ENCODE measurements at regions not wholly inside any gene's neighbourhood (a gene's known extent, or its start where the extent isn't known, plus 50 kb on each side); places are given as distances from the start of the nearest gene placed in this dataset.

GRCh38 chr21:16425376-16425775 is 695.6 kb downstream of the USP25 start:
- no peaks in the 10 kb centered on the region for H3K36me3 ChIP-seq (ENCODE audit: control insufficient read depth in 1 of 2, insufficient read depth in 2 of 2, low read length in 2 of 2)
- no peaks in the 10 kb centered on the region for H3K4me1 ChIP-seq (ENCODE audit: control insufficient read depth in 1 of 2, insufficient read depth in 2 of 2, low read length in 2 of 2)
- no peak overlapping the region for H3K27ac ChIP-seq (ENCODE audit: low read depth, low read length)
- peaks cover 2 to 15% of the 10 kb centered on the region in 2 donors for H3K9me3 ChIP-seq (ENCODE audit: control insufficient read depth in 1 of 2, low read length in 2 of 2)
- no peak overlapping the region for H3K9ac ChIP-seq (ENCODE audit: low read depth in 1 of 2, low read length in 2 of 2)
- H3K4me3 ChIP-seq (ENCODE audit: low read depth in 1 of 2, low read length in 2 of 2) = no peak overlapping the region
- H3K27me3 ChIP-seq (ENCODE audit: control insufficient read depth in 1 of 2, insufficient read depth in 2 of 2, low read length in 2 of 2) = no peaks in the 10 kb centered on the region

DNA sequence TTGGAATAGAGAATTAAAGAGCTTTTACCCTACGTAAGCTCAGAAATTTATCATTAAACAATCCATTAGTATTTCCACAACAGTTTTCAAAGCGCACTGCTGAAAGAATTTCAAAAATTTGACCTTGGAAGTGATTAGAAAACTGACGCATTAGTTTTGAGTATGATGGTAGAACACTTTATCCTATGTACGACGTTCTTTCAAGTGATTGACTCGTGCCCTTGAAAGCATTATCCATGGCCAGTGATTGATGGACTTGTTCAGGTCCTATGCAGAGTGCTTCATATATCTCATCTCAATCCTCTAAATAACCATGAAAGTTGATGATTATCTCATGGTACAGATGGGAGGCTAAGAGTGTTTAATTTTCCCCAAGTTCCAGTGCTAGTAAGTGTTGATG is 697.2 kb downstream of the USP25 start:
- Histone ChIP-seq H3K27ac (ENCODE audit: low read depth, low read length) (no peak overlapping the region), H3K4me3 (ENCODE audit: low read depth in 1 of 2, low read length in 2 of 2) (no peak overlapping the region), H3K9me3 (ENCODE audit: control insufficient read depth in 1 of 2, low read length in 2 of 2) (peaks cover 7 to 22% of the 10 kb centered on the region in 2 donors), H3K9ac (ENCODE audit: low read depth in 1 of 2, low read length in 2 of 2) (no peak overlapping the region), H3K27me3 (ENCODE audit: control insufficient read depth in 1 of 2, insufficient read depth in 2 of 2, low read length in 2 of 2) (no peaks in the 10 kb centered on the region), H3K36me3 (ENCODE audit: control insufficient read depth in 1 of 2, insufficient read depth in 2 of 2, low read length in 2 of 2) (no peaks in the 10 kb centered on the region), H3K4me1 (ENCODE audit: control insufficient read depth in 1 of 2, insufficient read depth in 2 of 2, low read length in 2 of 2) (no peaks in the 10 kb centered on the region)

DNA sequence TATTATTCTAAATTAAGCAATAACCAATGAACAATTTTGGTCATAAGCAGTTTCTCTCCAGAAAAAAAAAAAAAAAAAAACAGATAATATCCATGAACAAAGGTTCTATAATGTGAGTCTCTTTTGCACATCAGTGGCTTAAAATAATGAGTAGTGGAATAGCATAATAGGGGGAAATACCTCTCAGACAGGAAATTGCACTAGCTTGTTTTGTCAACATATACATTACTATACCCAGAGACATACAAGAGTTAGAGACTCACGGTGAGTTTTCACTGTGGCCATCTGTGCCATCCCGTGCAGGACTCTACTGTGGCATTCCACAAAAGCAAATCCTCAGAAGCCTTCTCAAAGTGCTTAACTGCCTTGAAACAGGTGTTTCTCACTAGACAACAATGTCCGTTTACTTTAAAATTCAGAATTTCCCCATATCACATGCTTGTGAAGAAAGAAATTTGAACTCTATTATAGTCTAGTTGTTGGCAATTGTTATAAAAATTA is 697.9 kb downstream of the USP25 start:
- H3K9ac ChIP-seq (ENCODE audit: low read depth in 1 of 2, low read length in 2 of 2) = no peak overlapping the region
- no peaks in the 10 kb centered on the region for H3K36me3 ChIP-seq (ENCODE audit: control insufficient read depth in 1 of 2, insufficient read depth in 2 of 2, low read length in 2 of 2)
- no peaks in the 10 kb centered on the region for H3K27me3 ChIP-seq (ENCODE audit: control insufficient read depth in 1 of 2, insufficient read depth in 2 of 2, low read length in 2 of 2)
- no peak overlapping the region for H3K27ac ChIP-seq (ENCODE audit: low read depth, low read length)
- no peak overlapping the region for H3K4me3 ChIP-seq (ENCODE audit: low read depth in 1 of 2, low read length in 2 of 2)
- H3K4me1 ChIP-seq (ENCODE audit: control insufficient read depth in 1 of 2, insufficient read depth in 2 of 2, low read length in 2 of 2) = no peaks in the 10 kb centered on the region
- H3K9me3 ChIP-seq (ENCODE audit: control insufficient read depth in 1 of 2, low read length in 2 of 2) = peaks cover 7 to 22% of the 10 kb centered on the region in 2 donors

DNA sequence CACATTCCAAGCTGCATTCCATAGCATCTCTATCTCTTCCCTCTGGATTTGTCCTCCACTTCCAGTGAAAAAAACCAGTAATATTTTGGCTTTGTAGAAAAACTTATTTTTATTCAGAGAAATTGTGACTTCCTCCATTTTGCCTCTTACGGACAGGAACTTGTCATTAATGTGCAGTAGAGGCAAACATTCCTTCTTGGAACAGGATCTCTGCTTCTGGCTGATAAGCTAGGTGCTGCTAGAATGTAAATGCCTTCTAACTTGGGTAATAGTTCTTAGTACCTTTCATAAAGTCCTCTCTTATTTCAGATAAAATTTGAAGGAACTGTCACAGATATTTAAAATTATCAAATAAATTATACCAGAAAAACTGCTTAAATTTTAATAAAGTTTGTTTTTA is 707.8 kb downstream of the USP25 start:
- Histone ChIP-seq H3K4me1 (ENCODE audit: control insufficient read depth in 1 of 2, insufficient read depth in 2 of 2, low read length in 2 of 2) (no peaks in the 10 kb centered on the region), H3K27me3 (ENCODE audit: control insufficient read depth in 1 of 2, insufficient read depth in 2 of 2, low read length in 2 of 2) (no peaks in the 10 kb centered on the region), H3K27ac (ENCODE audit: low read depth, low read length) (no peak overlapping the region), H3K4me3 (ENCODE audit: low read depth in 1 of 2, low read length in 2 of 2) (no peak overlapping the region), H3K9ac (ENCODE audit: low read depth in 1 of 2, low read length in 2 of 2) (no peak overlapping the region), H3K9me3 (ENCODE audit: control insufficient read depth in 1 of 2, low read length in 2 of 2) (peaks cover 0 to 6% of the 10 kb centered on the region in 2 donors), H3K36me3 (ENCODE audit: control insufficient read depth in 1 of 2, insufficient read depth in 2 of 2, low read length in 2 of 2) (no peaks in the 10 kb centered on the region)

GRCh38 chr21:16438761-16439160 is 709.0 kb downstream of the USP25 start:
- no peak overlapping the region for H3K4me3 ChIP-seq (ENCODE audit: low read depth in 1 of 2, low read length in 2 of 2)
- no peaks in the 10 kb centered on the region for H3K27me3 ChIP-seq (ENCODE audit: control insufficient read depth in 1 of 2, insufficient read depth in 2 of 2, low read length in 2 of 2)
- no peak overlapping the region for H3K9ac ChIP-seq (ENCODE audit: low read depth in 1 of 2, low read length in 2 of 2)
- no peaks in the 10 kb centered on the region for H3K4me1 ChIP-seq (ENCODE audit: control insufficient read depth in 1 of 2, insufficient read depth in 2 of 2, low read length in 2 of 2)
- no peaks in the 10 kb centered on the region for H3K36me3 ChIP-seq (ENCODE audit: control insufficient read depth in 1 of 2, insufficient read depth in 2 of 2, low read length in 2 of 2)
- H3K9me3 ChIP-seq (ENCODE audit: control insufficient read depth in 1 of 2, low read length in 2 of 2) = peaks cover 0 to 6% of the 10 kb centered on the region in 2 donors
- H3K27ac ChIP-seq (ENCODE audit: low read depth, low read length) = no peak overlapping the region

GRCh38 chr21:16441789-16442188 is 712.0 kb downstream of the USP25 start:
- Histone ChIP-seq H3K27ac (ENCODE audit: low read depth, low read length) (no peak overlapping the region), H3K4me3 (ENCODE audit: low read depth in 1 of 2, low read length in 2 of 2) (no peak overlapping the region), H3K27me3 (ENCODE audit: control insufficient read depth in 1 of 2, insufficient read depth in 2 of 2, low read length in 2 of 2) (no peaks in the 10 kb centered on the region), H3K4me1 (ENCODE audit: control insufficient read depth in 1 of 2, insufficient read depth in 2 of 2, low read length in 2 of 2) (no peaks in the 10 kb centered on the region), H3K9ac (ENCODE audit: low read depth in 1 of 2, low read length in 2 of 2) (no peak overlapping the region), H3K36me3 (ENCODE audit: control insufficient read depth in 1 of 2, insufficient read depth in 2 of 2, low read length in 2 of 2) (no peaks in the 10 kb centered on the region), H3K9me3 (ENCODE audit: control insufficient read depth in 1 of 2, low read length in 2 of 2) (peaks cover 3 to 6% of the 10 kb centered on the region in 2 donors)

DNA sequence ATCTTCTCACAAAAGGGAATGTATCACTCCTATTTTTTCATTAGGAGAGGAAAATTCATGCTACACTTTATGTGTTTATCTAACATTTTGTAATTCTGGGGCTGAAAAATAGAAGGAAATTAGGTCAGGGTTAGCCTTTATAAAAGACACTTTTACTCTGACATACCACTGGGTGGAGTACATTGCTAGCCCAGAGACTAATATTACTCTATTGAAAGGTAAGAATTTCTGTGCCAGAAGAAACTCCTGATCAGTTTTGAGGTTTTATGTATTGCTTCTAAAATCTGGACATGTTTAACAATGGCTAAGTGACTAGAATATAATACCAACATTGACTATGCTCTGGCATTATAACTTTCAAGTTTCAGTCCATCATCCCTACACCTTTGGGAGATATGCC is 724.6 kb downstream of the USP25 start:
- Histone ChIP-seq H3K9ac (ENCODE audit: low read depth in 1 of 2, low read length in 2 of 2) (no peak overlapping the region), H3K4me3 (ENCODE audit: low read depth in 1 of 2, low read length in 2 of 2) (no peak overlapping the region), H3K36me3 (ENCODE audit: control insufficient read depth in 1 of 2, insufficient read depth in 2 of 2, low read length in 2 of 2) (no peaks in the 10 kb centered on the region), H3K27ac (ENCODE audit: low read depth, low read length) (no peak overlapping the region), H3K27me3 (ENCODE audit: control insufficient read depth in 1 of 2, insufficient read depth in 2 of 2, low read length in 2 of 2) (no peaks in the 10 kb centered on the region), H3K9me3 (ENCODE audit: control insufficient read depth in 1 of 2, low read length in 2 of 2) (peaks cover 2 to 11% of the 10 kb centered on the region in 2 donors), H3K4me1 (ENCODE audit: control insufficient read depth in 1 of 2, insufficient read depth in 2 of 2, low read length in 2 of 2) (no peaks in the 10 kb centered on the region)

DNA sequence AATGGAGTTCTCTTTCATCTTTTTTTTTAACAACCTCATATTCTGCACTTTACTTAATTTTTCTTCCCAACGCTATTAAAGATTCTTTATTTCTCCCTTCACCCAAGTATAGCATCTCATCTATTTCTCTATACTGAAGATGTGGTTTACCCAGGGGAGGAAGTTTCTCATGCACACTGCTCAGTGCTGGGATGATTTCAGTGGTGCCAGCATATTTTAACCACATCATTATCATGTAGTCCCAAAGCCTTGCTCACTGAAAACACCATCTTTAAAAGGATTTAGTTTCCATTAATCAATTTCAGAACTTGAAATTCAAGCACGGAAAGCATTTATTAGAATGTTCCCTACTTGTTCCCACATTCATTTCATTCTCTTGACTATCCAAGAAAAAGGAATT is 725.7 kb downstream of the USP25 start:
- Histone ChIP-seq H3K9me3 (ENCODE audit: control insufficient read depth in 1 of 2, low read length in 2 of 2) (peaks cover 2 to 9% of the 10 kb centered on the region in 2 donors), H3K9ac (ENCODE audit: low read depth in 1 of 2, low read length in 2 of 2) (no peak overlapping the region), H3K4me3 (ENCODE audit: low read depth in 1 of 2, low read length in 2 of 2) (no peak overlapping the region), H3K27ac (ENCODE audit: low read depth, low read length) (no peak overlapping the region), H3K4me1 (ENCODE audit: control insufficient read depth in 1 of 2, insufficient read depth in 2 of 2, low read length in 2 of 2) (no peaks in the 10 kb centered on the region), H3K36me3 (ENCODE audit: control insufficient read depth in 1 of 2, insufficient read depth in 2 of 2, low read length in 2 of 2) (no peaks in the 10 kb centered on the region), H3K27me3 (ENCODE audit: control insufficient read depth in 1 of 2, insufficient read depth in 2 of 2, low read length in 2 of 2) (no peaks in the 10 kb centered on the region)

GRCh38 chr21:16455978-16456377 is 726.2 kb downstream of the USP25 start:
- H3K4me1 ChIP-seq (ENCODE audit: control insufficient read depth in 1 of 2, insufficient read depth in 2 of 2, low read length in 2 of 2) = no peaks in the 10 kb centered on the region
- H3K4me3 ChIP-seq (ENCODE audit: low read depth in 1 of 2, low read length in 2 of 2) = no peak overlapping the region
- H3K9ac ChIP-seq (ENCODE audit: low read depth in 1 of 2, low read length in 2 of 2) = no peak overlapping the region
- no peaks in the 10 kb centered on the region for H3K27me3 ChIP-seq (ENCODE audit: control insufficient read depth in 1 of 2, insufficient read depth in 2 of 2, low read length in 2 of 2)
- H3K27ac ChIP-seq (ENCODE audit: low read depth, low read length) = no peak overlapping the region
- no peaks in the 10 kb centered on the region for H3K36me3 ChIP-seq (ENCODE audit: control insufficient read depth in 1 of 2, insufficient read depth in 2 of 2, low read length in 2 of 2)
- peaks cover 4 to 6% of the 10 kb centered on the region in 2 donors for H3K9me3 ChIP-seq (ENCODE audit: control insufficient read depth in 1 of 2, low read length in 2 of 2)

DNA sequence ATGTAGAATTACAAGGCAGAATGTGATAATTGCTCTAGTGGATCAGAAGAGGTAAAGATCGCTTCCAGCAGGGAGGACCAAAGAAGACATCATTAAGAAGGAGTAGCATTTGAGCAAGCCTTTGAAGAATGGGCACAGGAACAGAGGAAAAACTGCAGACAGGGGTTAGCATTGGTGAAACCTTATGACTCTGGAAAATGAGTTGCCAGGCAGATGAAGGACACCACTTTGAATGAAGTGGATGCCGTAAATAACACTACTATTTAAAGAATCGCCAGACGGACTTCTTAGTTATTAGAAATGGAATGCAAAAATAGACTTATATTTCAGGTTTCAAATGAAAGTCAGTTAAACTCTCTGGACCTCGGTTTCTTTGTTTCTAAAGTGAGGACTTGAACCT is 727.7 kb downstream of the USP25 start:
- Histone ChIP-seq H3K4me1 (ENCODE audit: control insufficient read depth in 1 of 2, insufficient read depth in 2 of 2, low read length in 2 of 2) (no peaks in the 10 kb centered on the region), H3K36me3 (ENCODE audit: control insufficient read depth in 1 of 2, insufficient read depth in 2 of 2, low read length in 2 of 2) (no peaks in the 10 kb centered on the region), H3K9me3 (ENCODE audit: control insufficient read depth in 1 of 2, low read length in 2 of 2) (peaks cover 5 to 6% of the 10 kb centered on the region in 2 donors), H3K9ac (ENCODE audit: low read depth in 1 of 2, low read length in 2 of 2) (no peak overlapping the region), H3K4me3 (ENCODE audit: low read depth in 1 of 2, low read length in 2 of 2) (no peak overlapping the region), H3K27ac (ENCODE audit: low read depth, low read length) (no peak overlapping the region), H3K27me3 (ENCODE audit: control insufficient read depth in 1 of 2, insufficient read depth in 2 of 2, low read length in 2 of 2) (no peaks in the 10 kb centered on the region)

GRCh38 chr21:16460936-16461335 is 731.2 kb downstream of the USP25 start:
- no peaks in the 10 kb centered on the region for H3K4me1 ChIP-seq (ENCODE audit: control insufficient read depth in 1 of 2, insufficient read depth in 2 of 2, low read length in 2 of 2)
- H3K4me3 ChIP-seq (ENCODE audit: low read depth in 1 of 2, low read length in 2 of 2) = no peak overlapping the region
- no peaks in the 10 kb centered on the region for H3K36me3 ChIP-seq (ENCODE audit: control insufficient read depth in 1 of 2, insufficient read depth in 2 of 2, low read length in 2 of 2)
- H3K27ac ChIP-seq (ENCODE audit: low read depth, low read length) = no peak overlapping the region
- H3K27me3 ChIP-seq (ENCODE audit: control insufficient read depth in 1 of 2, insufficient read depth in 2 of 2, low read length in 2 of 2) = no peaks in the 10 kb centered on the region
- H3K9me3 ChIP-seq (ENCODE audit: control insufficient read depth in 1 of 2, low read length in 2 of 2) = peaks cover 6 to 9% of the 10 kb centered on the region in 2 donors
- H3K9ac ChIP-seq (ENCODE audit: low read depth in 1 of 2, low read length in 2 of 2) = no peak overlapping the region

Data from duodenal mucosa (tissue), 2 donors.